ENCODE measurements at regions not wholly inside any gene's neighbourhood (a gene's known extent, or its start where the extent isn't known, plus 50 kb on each side); places are given as distances from the start of the nearest gene placed in this dataset.

DNA sequence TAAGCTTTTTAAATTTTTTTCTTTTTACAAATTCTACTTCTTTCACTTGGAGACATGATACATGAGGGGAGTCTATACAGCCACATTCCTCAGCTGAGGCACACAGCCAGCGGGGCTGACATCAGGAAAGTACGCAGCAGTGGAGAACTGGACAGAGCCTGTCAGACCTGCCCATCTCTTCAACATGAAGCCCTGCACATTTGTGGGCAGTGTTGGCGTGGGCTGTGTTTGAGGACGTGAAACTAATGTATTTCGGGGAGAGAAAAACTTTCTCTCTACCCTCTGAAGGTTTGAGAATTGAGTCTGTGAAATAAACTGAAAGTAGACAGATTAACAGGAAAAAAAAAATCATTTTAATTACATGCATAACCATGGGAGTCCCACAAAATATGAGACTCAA lies 84.8 kb upstream of the HTATIP2 start:
- H3K9me3 ChIP-seq (ENCODE audit: low read length), result no peaks in the 10 kb centered on the region
- no peak for TF ChIP-seq MXI1 (conservative IDR thresholded peaks at IDR 0.05; ENCODE audit: poor library complexity, severe bottlenecking)
- no peak for TF ChIP-seq EP300 (conservative IDR thresholded peaks at IDR 0.05; ENCODE audit: poor library complexity, severe bottlenecking)
- TF ChIP-seq EZH2 (IDR thresholded peaks at IDR 0.05; ENCODE audit: borderline replicate concordance, insufficient read depth, low read length, poor library complexity, severe bottlenecking), result no peak
- no peak for TF ChIP-seq CTCF (IDR thresholded peaks at IDR 0.05; ENCODE audit: poor library complexity, severe bottlenecking)
- TF ChIP-seq TAF1 (IDR thresholded peaks at IDR 0.05; ENCODE audit: low read depth), result no peak
- TF ChIP-seq, protein P1, sequence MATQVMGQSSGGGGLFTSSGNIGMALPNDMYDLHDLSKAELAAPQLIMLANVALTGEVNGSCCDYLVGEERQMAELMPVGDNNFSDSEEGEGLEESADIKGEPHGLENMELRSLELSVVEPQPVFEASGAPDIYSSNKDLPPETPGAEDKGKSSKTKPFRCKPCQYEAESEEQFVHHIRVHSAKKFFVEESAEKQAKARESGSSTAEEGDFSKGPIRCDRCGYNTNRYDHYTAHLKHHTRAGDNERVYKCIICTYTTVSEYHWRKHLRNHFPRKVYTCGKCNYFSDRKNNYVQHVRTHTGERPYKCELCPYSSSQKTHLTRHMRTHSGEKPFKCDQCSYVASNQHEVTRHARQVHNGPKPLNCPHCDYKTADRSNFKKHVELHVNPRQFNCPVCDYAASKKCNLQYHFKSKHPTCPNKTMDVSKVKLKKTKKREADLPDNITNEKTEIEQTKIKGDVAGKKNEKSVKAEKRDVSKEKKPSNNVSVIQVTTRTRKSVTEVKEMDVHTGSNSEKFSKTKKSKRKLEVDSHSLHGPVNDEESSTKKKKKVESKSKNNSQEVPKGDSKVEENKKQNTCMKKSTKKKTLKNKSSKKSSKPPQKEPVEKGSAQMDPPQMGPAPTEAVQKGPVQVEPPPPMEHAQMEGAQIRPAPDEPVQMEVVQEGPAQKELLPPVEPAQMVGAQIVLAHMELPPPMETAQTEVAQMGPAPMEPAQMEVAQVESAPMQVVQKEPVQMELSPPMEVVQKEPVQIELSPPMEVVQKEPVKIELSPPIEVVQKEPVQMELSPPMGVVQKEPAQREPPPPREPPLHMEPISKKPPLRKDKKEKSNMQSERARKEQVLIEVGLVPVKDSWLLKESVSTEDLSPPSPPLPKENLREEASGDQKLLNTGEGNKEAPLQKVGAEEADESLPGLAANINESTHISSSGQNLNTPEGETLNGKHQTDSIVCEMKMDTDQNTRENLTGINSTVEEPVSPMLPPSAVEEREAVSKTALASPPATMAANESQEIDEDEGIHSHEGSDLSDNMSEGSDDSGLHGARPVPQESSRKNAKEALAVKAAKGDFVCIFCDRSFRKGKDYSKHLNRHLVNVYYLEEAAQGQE (IDR thresholded peaks at IDR 0.05; ENCODE audit: borderline replicate concordance), result no peak
- no peak for TF ChIP-seq POLR2AphosphoS5 (IDR thresholded peaks at IDR 0.05)
- TF ChIP-seq RAD21 (conservative IDR thresholded peaks at IDR 0.05), result no peak
- no peak overlapping the region for H3K27ac ChIP-seq (ENCODE audit: low read length)
- H3K4me3 ChIP-seq (ENCODE audit: low read length), result no peak overlapping the region
- no peaks in the 10 kb centered on the region for H3K36me3 ChIP-seq (ENCODE audit: insufficient read depth, low read length)
- H3K27me3 ChIP-seq (ENCODE audit: insufficient read depth, low read depth, low read length), result no peaks in the 10 kb centered on the region
- no peaks in the 10 kb centered on the region for H3K9me2 ChIP-seq (ENCODE audit: insufficient read depth, low read length)
- no peak overlapping the region for H3K4me2 ChIP-seq (ENCODE audit: low read length)
- no peaks in the 10 kb centered on the region for H4K20me1 ChIP-seq (ENCODE audit: insufficient read depth)
- H2AFZ ChIP-seq (ENCODE audit: low read depth, low read length), result no peak overlapping the region
- no peak overlapping the region for H3K9ac ChIP-seq (ENCODE audit: low read length)
- no peaks in the 10 kb centered on the region for H3F3A ChIP-seq (ENCODE audit: insufficient read depth, low read length, poor library complexity, severe bottlenecking)
- H3K79me2 ChIP-seq (replicated peaks; ENCODE audit: insufficient read depth, low read length), result no peaks in the 10 kb centered on the region

DNA sequence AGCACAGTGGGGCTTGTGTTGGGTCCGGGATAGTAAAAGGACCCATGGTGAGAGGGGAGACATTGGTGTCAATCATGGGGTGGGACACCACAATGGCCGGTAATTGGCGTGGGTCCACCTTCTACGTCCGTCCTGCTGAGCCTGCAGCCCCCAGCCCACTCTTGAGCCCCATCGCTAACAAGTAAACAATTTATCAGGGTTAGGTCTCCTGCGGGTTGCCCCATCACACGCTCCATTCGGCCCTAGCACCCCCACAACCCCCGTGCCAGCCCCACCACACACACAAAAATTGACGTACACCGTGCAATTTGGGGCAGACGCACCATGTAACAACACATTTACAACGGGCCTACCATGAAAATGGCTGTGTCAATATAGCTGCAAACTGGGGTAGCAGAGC lies 86.5 kb upstream of the HTATIP2 start:
- Histone ChIP-seq H3K9ac (ENCODE audit: low read length) (no peak overlapping the region), H3K9me2 (ENCODE audit: insufficient read depth, low read length) (no peaks in the 10 kb centered on the region), H3K4me2 (ENCODE audit: low read length) (no peak overlapping the region), H3K79me2 (replicated peaks; ENCODE audit: insufficient read depth, low read length) (no peaks in the 10 kb centered on the region), H4K20me1 (ENCODE audit: insufficient read depth) (no peaks in the 10 kb centered on the region), H3K36me3 (ENCODE audit: insufficient read depth, low read length) (no peaks in the 10 kb centered on the region), H3K27me3 (ENCODE audit: insufficient read depth, low read depth, low read length) (no peaks in the 10 kb centered on the region), H2AFZ (ENCODE audit: low read depth, low read length) (no peak overlapping the region), H3F3A (ENCODE audit: insufficient read depth, low read length, poor library complexity, severe bottlenecking) (no peaks in the 10 kb centered on the region), H3K9me3 (ENCODE audit: low read length) (no peaks in the 10 kb centered on the region), H3K27ac (ENCODE audit: low read length) (no peak overlapping the region), H3K4me3 (ENCODE audit: low read length) (no peak overlapping the region)
- TF ChIP-seq, protein P1 (IDR thresholded peaks at IDR 0.05; ENCODE audit: borderline replicate concordance), result no peak
- TF ChIP-seq TAF1 (IDR thresholded peaks at IDR 0.05; ENCODE audit: low read depth) (no peak), SMC3 (conservative IDR thresholded peaks at IDR 0.05; ENCODE audit: poor library complexity) (no peak), POLR2AphosphoS5 (IDR thresholded peaks at IDR 0.05) (no peak), EP300 (conservative IDR thresholded peaks at IDR 0.05; ENCODE audit: poor library complexity, severe bottlenecking) (no peak), RAD21 (conservative IDR thresholded peaks at IDR 0.05) (no peak), MXI1 (conservative IDR thresholded peaks at IDR 0.05; ENCODE audit: poor library complexity, severe bottlenecking) (no peak), EZH2 (IDR thresholded peaks at IDR 0.05; ENCODE audit: borderline replicate concordance, insufficient read depth, low read length, poor library complexity, severe bottlenecking) (no peak), CTCF (IDR thresholded peaks at IDR 0.05; ENCODE audit: poor library complexity, severe bottlenecking) (no peak)

All from neural cell (in vitro differentiated cells).